ENCODE measurements at regions not wholly inside any gene's neighbourhood (a gene's known extent, or its start where the extent isn't known, plus 50 kb on each side); places are given as distances from the start of the nearest gene placed in this dataset.

- H3F3A ChIP-seq (ENCODE audit: low read depth), result no peaks in the 10 kb centered on the region
- H3K9ac ChIP-seq (ENCODE audit: low read depth, low read length, poor library complexity, severe bottlenecking), result no peak overlapping the region
- H3K79me2 ChIP-seq (ENCODE audit: insufficient read depth, low read length), result no peaks in the 10 kb centered on the region
- H3K27me3 ChIP-seq (ENCODE audit: insufficient read depth, low read length, poor library complexity, severe bottlenecking), result no peaks in the 10 kb centered on the region
- H3K4me1 ChIP-seq (ENCODE audit: insufficient read depth, low read length, poor library complexity, severe bottlenecking), result no peaks in the 10 kb centered on the region
- no peaks in the 10 kb centered on the region for H3K9me3 ChIP-seq (ENCODE audit: insufficient read depth, low read depth, low read length)
- no peaks in the 10 kb centered on the region for H3K36me3 ChIP-seq (ENCODE audit: insufficient read depth, low read length)
- no peaks in the 10 kb centered on the region for H3K9me2 ChIP-seq (replicated peaks; ENCODE audit: low read depth, low read length)
- H3K4me2 ChIP-seq (ENCODE audit: low read depth, low read length, poor library complexity, severe bottlenecking), result no peak overlapping the region
- H4K20me1 ChIP-seq (ENCODE audit: insufficient read depth, low read length, poor library complexity, severe bottlenecking), result no peaks in the 10 kb centered on the region
- H3K4me3 ChIP-seq (ENCODE audit: low read length, poor library complexity, severe bottlenecking), result no peak overlapping the region
- TF ChIP-seq EZH2phosphoT487 (IDR thresholded peaks at IDR 0.05; ENCODE audit: borderline replicate concordance) (no peak), CTCF (conservative IDR thresholded peaks at IDR 0.05; ENCODE audit: low read length) (no peak)
- H2AFZ ChIP-seq (ENCODE audit: low read length), result no peak overlapping the region
Observed at GRCh38 chr7:46557295-46557711, 636.2 kb upstream of the IGFBP3 start.

GRCh38 chr7:46554688-46555422 lies 633.8 kb upstream of the IGFBP3 start:
- H2AFZ ChIP-seq (ENCODE audit: low read length), result no peak overlapping the region
- H3K27me3 ChIP-seq (ENCODE audit: insufficient read depth, low read length, poor library complexity, severe bottlenecking), result no peaks in the 10 kb centered on the region
- H3K4me2 ChIP-seq (ENCODE audit: low read depth, low read length, poor library complexity, severe bottlenecking), result no peak overlapping the region
- no peaks in the 10 kb centered on the region for H3K4me1 ChIP-seq (ENCODE audit: insufficient read depth, low read length, poor library complexity, severe bottlenecking)
- no peaks in the 10 kb centered on the region for H3K79me2 ChIP-seq (ENCODE audit: insufficient read depth, low read length)
- H4K20me1 ChIP-seq (ENCODE audit: insufficient read depth, low read length, poor library complexity, severe bottlenecking), result no peaks in the 10 kb centered on the region
- TF ChIP-seq EZH2phosphoT487 (IDR thresholded peaks at IDR 0.05; ENCODE audit: borderline replicate concordance) (no peak), CTCF (conservative IDR thresholded peaks at IDR 0.05; ENCODE audit: low read length) (no peak)
- H3K9ac ChIP-seq (ENCODE audit: low read depth, low read length, poor library complexity, severe bottlenecking), result no peak overlapping the region
- no peaks in the 10 kb centered on the region for H3K9me3 ChIP-seq (ENCODE audit: insufficient read depth, low read depth, low read length)
- H3K4me3 ChIP-seq (ENCODE audit: low read length, poor library complexity, severe bottlenecking), result no peak overlapping the region
- H3F3A ChIP-seq (ENCODE audit: low read depth), result no peaks in the 10 kb centered on the region
- H3K9me2 ChIP-seq (replicated peaks; ENCODE audit: low read depth, low read length), result no peaks in the 10 kb centered on the region
- no peaks in the 10 kb centered on the region for H3K36me3 ChIP-seq (ENCODE audit: insufficient read depth, low read length)

GRCh38 chr7:46551603-46552002 lies 630.5 kb upstream of the IGFBP3 start:
- Histone ChIP-seq H3K4me3 (ENCODE audit: low read length, poor library complexity, severe bottlenecking) (no peak overlapping the region), H3K27me3 (ENCODE audit: insufficient read depth, low read length, poor library complexity, severe bottlenecking) (no peaks in the 10 kb centered on the region), H3K9me2 (replicated peaks; ENCODE audit: low read depth, low read length) (no peaks in the 10 kb centered on the region), H3K9ac (ENCODE audit: low read depth, low read length, poor library complexity, severe bottlenecking) (no peak overlapping the region), H4K20me1 (ENCODE audit: insufficient read depth, low read length, poor library complexity, severe bottlenecking) (no peaks in the 10 kb centered on the region), H3F3A (ENCODE audit: low read depth) (no peaks in the 10 kb centered on the region), H3K4me1 (ENCODE audit: insufficient read depth, low read length, poor library complexity, severe bottlenecking) (no peaks in the 10 kb centered on the region), H2AFZ (ENCODE audit: low read length) (no peak overlapping the region), H3K9me3 (ENCODE audit: insufficient read depth, low read depth, low read length) (no peaks in the 10 kb centered on the region), H3K4me2 (ENCODE audit: low read depth, low read length, poor library complexity, severe bottlenecking) (no peak overlapping the region), H3K79me2 (ENCODE audit: insufficient read depth, low read length) (no peaks in the 10 kb centered on the region), H3K36me3 (ENCODE audit: insufficient read depth, low read length) (no peaks in the 10 kb centered on the region)
- TF ChIP-seq EZH2phosphoT487 (IDR thresholded peaks at IDR 0.05; ENCODE audit: borderline replicate concordance) (no peak), CTCF (conservative IDR thresholded peaks at IDR 0.05; ENCODE audit: low read length) (no peak)
